ENCODE measurements at regions not wholly inside any gene's neighbourhood (a gene's known extent, or its start where the extent isn't known, plus 50 kb on each side); places are given as distances from the start of the nearest gene placed in this dataset.

DNA sequence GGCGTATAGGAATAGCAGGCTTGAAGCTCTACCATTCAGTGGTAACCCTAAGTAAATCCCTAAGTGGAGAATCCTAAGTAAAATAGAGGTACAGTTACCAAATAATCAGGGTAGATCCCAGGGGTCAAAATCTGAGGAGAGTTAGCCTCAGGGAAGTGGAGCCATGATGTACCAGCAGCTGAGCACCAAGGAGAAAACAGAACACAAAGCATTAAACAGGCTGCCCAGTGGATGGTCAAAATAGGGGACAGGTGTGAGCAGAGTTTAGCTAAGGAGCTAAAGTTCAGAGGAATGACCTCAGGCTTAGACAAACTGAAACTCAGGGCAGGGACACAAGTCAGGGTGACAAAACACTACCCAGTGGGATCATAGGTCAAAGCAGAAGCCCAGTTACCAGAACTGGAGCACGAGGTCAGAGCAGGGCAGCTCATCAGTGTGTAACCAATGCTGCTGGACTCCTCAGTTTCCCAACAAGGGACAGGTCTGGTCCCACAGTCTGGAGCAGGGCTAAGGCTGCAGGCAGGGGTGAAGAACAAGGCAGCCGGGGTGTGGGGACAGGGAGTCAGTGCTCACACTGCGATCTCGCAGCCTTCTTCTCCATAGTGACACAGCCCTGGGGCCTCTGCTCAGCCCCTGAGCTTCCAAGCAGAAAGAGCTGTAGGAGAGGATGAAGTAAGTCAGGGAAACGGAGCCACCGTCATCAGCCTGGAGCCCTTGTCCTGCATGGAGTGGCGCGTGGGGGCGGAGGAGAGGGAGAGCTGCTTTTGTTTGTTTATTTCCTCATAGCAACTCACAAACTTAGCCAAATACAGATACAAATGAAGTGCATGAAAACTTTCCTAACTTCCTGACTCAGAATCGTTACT, 264.0 kb downstream of the MREG start:
- DNase-seq (ENCODE audit: low read depth in 2 of 3, low spot score in 1 of 3) = no peak

GRCh38 chr2:215748446-215748845, 264.9 kb downstream of the MREG start:
- DNase-seq (ENCODE audit: low read depth in 2 of 3, low spot score in 1 of 3) = no peak

DNA sequence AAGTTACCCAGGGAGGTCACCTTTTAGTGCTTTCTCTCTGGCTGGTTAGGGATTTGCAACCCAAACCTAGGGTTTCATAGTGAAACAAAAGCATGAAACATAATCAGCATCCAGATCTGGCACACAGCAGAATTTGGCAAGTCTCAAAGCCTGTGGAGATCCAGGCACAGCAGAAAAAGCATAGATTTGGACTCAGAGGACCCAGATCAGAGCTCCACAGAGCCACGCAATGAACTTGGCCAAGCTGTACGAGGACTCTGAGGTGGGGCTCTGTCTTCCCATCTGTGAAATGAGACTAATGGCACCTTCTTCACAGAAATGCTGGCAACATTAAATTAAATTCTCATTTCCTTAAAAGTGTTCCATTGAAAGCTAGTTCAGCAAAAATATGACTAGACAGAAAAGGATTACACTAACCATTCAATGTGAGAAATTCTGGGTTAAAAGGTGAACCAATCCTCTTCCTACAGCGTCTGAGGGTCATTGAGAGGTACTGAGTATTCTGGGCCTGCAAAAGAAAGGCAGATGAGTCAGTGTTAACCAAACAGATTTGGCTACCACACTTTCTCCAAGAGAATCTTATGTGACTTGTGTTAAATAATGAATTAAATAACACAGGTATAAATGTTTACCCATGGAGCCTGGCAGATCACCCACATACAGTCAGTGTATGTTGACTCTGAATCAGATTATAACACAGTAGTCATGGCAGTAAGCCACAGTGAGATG, 266.3 kb downstream of the MREG start:
- DNase-seq (ENCODE audit: low read depth in 2 of 3, low spot score in 1 of 3) = no peak

- DNase-seq (ENCODE audit: low read depth in 2 of 3, low spot score in 1 of 3) = peak in 1 of 3 donors; percentile 29
These were observed 267.0 kb downstream of the MREG start for GRCh38 chr2:215746226-215746886.

- no peak for DNase-seq (ENCODE audit: low read depth in 2 of 3, low spot score in 1 of 3)
These were observed 268.0 kb downstream of the MREG start for GRCh38 chr2:215745331-215745730.

DNA sequence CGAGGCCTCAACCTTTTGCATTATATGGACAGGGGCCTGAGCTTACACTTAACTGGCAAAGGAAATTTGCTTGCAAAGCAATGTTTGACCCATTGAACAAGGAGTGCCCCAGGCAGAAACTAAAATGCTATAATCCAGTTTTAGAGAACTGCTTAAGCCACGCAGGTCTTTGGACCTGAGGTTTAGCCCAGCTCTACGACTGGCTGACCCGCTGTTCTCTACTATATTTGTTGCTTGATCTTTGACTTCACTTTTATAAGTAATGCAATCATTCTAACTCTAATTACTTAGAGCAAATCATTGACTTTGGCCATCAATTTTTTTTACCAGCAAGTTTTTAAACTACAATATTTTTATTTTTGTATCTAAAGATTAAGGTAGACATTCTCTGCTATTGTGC, 268.8 kb downstream of the MREG start:
- no peak for DNase-seq (ENCODE audit: low read depth in 2 of 3, low spot score in 1 of 3)

DNA sequence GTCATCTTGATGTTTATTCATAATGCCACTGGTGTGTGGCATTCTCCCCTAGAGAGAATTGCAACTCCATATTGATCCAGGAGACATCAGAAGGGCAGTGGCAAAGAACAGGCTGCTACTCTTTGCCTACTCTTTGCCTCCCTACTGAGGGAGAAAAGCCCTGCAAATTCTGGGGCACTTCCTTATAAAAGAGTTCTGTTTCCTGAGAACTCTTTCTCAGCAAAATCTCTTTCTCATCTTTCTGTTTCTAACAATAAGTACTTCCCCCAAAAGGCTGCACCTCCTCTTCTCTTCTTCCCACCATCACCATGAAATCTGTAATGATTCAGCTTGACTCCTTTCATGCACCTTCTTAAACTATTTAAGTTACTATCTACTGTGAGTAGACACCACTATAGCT, 270.3 kb downstream of the MREG start:
- no peak for DNase-seq (ENCODE audit: low read depth in 2 of 3, low spot score in 1 of 3)

GRCh38 chr2:215742021-215742420, 271.3 kb downstream of the MREG start:
- DNase-seq (ENCODE audit: low read depth in 2 of 3, low spot score in 1 of 3) = no peak

DNA sequence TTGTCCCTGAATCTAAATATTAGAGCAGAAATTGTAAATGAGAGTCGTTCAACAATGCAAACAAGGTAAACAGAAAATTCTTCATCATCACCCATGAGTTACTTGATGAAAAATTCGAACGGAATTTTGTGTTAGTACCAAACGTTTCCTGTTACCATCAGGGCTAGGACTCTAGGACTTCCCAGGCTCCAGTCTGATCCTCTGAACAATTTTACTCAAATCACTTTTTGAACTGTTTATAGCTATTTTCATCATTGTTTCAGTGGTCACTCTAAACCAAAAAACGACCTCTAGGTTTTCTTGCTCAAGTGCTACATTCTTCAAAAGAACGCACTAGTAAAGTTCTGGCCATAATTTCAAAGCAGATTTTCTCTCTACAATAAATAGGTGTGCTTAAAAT, 273.3 kb downstream of the MREG start:
- DNase-seq (ENCODE audit: low read depth in 2 of 3, low spot score in 1 of 3) = no peak

GRCh38 chr2:215738351-215738750, 275.0 kb downstream of the MREG start:
- DNase-seq (ENCODE audit: low read depth in 2 of 3, low spot score in 1 of 3) = no peak

DNA sequence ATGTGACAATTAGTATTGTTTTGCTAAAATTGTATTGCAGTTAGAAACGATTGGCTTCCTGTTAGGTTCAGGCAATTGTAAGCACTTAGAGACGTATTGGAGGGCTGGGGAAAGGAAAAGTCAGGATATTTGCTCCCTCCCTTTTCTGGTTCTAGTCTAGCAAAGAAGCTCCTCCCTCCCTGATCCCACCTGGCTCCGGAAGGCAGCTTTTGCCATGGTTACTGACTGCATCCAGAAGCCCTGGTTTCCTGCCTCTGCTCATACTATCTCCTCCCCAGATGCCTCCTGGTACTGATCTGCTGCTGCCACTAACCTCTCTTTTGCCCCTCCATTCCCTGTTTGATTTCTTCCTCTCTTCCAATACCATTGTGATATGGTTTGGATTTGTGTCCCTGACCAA, 275.9 kb downstream of the MREG start:
- no peak for DNase-seq (ENCODE audit: low read depth in 2 of 3, low spot score in 1 of 3)

- DNase-seq (ENCODE audit: low read depth in 2 of 3, low spot score in 1 of 3) = no peak
These were observed 276.6 kb downstream of the MREG start for GRCh38 chr2:215736653-215737290.

DNA sequence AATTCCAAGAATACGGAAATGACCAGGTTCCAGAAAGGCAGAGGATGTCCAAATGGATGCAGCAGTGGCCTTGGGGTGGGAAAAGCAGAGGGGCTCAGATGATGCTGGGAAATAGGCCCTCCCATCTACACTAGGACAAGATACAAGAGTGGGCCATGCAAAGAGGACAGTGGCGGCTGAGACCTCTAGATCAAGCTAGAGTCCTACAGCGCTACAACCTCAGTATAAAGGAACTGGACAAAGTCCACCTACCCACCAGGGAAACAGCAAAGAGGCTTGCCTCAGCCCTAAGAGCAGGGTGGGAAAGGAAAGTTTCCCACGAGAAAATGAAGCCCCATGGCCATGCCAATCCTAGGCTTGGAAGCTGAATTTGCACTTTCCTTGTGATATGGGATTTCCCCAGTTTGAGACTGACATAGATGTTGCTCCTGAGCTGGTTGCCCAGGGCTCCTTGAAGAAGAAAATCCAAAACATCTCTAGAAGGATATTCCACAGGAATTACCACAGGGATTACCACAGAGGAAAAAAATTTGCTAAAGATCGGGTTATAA, 282.2 kb downstream of the MREG start:
- DNase-seq (ENCODE audit: low read depth in 2 of 3, low spot score in 1 of 3) = no peak

GRCh38 chr2:215729985-215730620, 283.2 kb downstream of the MREG start:
- no peak for DNase-seq (ENCODE audit: low read depth in 2 of 3, low spot score in 1 of 3)

DNA sequence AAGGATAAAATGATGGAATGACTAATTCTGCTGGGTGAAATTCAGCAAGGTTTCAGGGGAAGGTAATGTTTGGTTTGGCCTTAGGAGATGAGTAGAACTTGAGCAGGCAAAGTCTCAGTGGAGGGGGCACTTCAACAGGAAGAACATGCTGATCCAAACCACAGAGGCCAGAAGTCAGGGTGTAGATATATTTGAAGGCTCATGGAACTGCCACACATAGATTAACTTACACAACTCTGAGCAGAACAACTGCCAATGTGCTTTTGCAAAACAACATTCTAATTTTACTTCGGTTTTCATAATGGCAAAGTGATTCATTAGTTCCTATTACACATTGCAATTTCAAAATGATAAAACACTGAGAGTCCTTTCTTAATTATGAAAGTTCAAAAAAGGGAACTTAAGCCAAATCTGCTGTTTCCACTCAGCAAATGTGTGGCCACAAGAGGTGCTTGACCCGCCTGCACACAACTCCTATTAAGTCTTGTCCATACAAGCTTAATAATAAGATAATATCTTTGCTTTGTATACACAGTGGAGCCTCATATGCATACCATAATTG, 284.8 kb downstream of the MREG start:
- DNase-seq (ENCODE audit: low read depth in 2 of 3, low spot score in 1 of 3) = no peak

- no peak for DNase-seq (ENCODE audit: low read depth in 2 of 3, low spot score in 1 of 3)
These were observed 285.5 kb downstream of the MREG start for GRCh38 chr2:215727507-215728503.

- DNase-seq (ENCODE audit: low read depth in 2 of 3, low spot score in 1 of 3) = no peak
These were observed 287.3 kb downstream of the MREG start for GRCh38 chr2:215726070-215726469.

DNA sequence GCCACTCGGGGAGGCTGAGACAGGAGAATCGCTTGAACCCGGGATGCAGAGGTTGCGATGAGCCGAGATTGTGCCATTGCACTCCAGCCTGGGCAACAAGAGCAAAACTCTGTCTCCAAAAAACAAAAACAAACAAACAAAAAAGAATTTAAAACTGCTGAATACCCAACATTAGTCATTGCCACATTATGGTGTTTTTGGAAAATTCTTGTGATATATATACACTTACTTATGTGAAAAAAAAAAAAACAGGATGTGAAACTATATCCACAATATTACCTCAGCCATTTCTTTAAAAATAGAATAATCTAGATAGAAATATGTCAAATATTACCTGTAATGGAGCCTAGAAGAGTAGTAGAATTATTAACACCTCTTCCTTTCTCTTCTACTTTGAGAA, 288.3 kb upstream of the FN1 start:
- no peak for DNase-seq (ENCODE audit: low read depth in 2 of 3, low spot score in 1 of 3)

DNA sequence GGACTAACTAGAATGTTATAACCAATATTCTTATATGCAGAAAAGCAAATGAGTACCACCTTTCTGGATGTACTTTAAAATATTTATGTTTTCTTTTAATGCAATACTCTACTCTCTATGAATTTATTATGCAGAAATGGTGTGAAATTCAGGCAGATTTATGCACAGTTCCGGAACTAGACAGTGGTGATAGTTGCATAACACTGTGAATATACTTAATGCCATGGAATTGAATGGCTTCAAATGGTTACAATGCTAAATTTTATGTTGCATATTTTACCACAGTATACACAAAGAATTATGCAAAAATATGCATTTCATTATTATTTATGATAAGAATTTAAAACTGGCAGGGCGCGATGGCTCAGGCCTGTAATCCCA, 287.8 kb upstream of the FN1 start:
- DNase-seq (ENCODE audit: low read depth in 2 of 3, low spot score in 1 of 3) = no peak

All from stimulated activated CD4-positive, alpha-beta T cell treated with anti-CD3 and anti-CD28 coated beads, Interleukin-12 subunit alpha, Interleukin-12 subunit beta, amount 100 ng/mL, for 48 hours (primary cell).